ENCODE measurements at regions not wholly inside any gene's neighbourhood (a gene's known extent, or its start where the extent isn't known, plus 50 kb on each side); places are given as distances from the start of the nearest gene placed in this dataset.

- Histone ChIP-seq H4K20me1 (ENCODE audit: insufficient read depth, low read length) (no peaks in the 10 kb centered on the region), H3K9me3 (ENCODE audit: insufficient read depth, low read length, severe bottlenecking) (no peaks in the 10 kb centered on the region)
- no peak for ATAC-seq (ENCODE audit: insufficient read depth, low read depth)
Measured at GRCh38 chr21:25191141-25191540, 416.1 kb downstream of the MRPL39 start.

DNA sequence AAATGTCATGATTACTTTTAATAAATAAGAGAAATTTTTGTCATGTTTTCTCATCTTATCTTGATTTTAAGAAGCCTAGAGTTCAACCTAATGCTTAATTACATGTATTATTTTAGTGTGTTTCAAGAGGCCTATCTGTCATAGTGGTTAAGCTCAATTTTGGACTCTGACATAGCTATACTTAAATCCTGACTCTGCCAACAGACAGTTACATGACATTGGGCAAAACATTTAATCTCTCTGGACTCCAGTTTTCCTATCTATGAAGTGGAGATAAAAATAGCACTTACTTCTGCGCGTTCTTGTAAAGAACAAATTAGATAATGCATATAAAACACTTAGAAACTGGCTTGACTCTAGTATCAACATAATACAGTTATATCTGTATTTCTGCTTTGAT is 417.8 kb downstream of the MRPL39 start:
- no peaks in the 10 kb centered on the region for H4K20me1 ChIP-seq (ENCODE audit: insufficient read depth, low read length)
- H3K4me1 ChIP-seq (ENCODE audit: insufficient read depth, low read length): no peaks in the 10 kb centered on the region
- no peak overlapping the region for H3K4me3 ChIP-seq (ENCODE audit: low read depth in 1 of 2, low read length in 2 of 2)
- no peak overlapping the region for H2AFZ ChIP-seq (ENCODE audit: low read depth, low read length)
- no peaks in the 10 kb centered on the region for H3K79me2 ChIP-seq (ENCODE audit: insufficient read depth, low read length)
- DNase-seq: no peak
- H3K9ac ChIP-seq (ENCODE audit: low read depth, low read length): no peak overlapping the region
- no peak for TF ChIP-seq CTCF (IDR thresholded peaks at IDR 0.05; ENCODE audit: borderline replicate concordance, extremely low read depth, low read length, poor library complexity, severe bottlenecking)
- TF ChIP-seq EZH2 (IDR thresholded peaks at IDR 0.05; ENCODE audit: borderline replicate concordance, low read depth, low read length, severe bottlenecking): no peak
- no peaks in the 10 kb centered on the region for H3K36me3 ChIP-seq (ENCODE audit: insufficient read depth, low read length)
- H3K27ac ChIP-seq (ENCODE audit: low read length): no peak overlapping the region
- H3K4me2 ChIP-seq (ENCODE audit: insufficient read depth, low read length): no peak overlapping the region
- ATAC-seq (ENCODE audit: insufficient read depth, low read depth): no peak
- H3K27me3 ChIP-seq (ENCODE audit: insufficient read depth, low read length, poor library complexity): no peaks in the 10 kb centered on the region
- H3K9me3 ChIP-seq (ENCODE audit: insufficient read depth, low read length, severe bottlenecking): no peaks in the 10 kb centered on the region

More at GRCh38 chr21:25191141-25191540, 416.1 kb downstream of the MRPL39 start:
- no peaks in the 10 kb centered on the region for H3K79me2 ChIP-seq (ENCODE audit: insufficient read depth, low read length)
- H3K27me3 ChIP-seq (ENCODE audit: insufficient read depth, low read length, poor library complexity): no peaks in the 10 kb centered on the region
- H3K9ac ChIP-seq (ENCODE audit: low read depth, low read length): no peak overlapping the region
- no peak for TF ChIP-seq EZH2 (IDR thresholded peaks at IDR 0.05; ENCODE audit: borderline replicate concordance, low read depth, low read length, severe bottlenecking)
- TF ChIP-seq CTCF (IDR thresholded peaks at IDR 0.05; ENCODE audit: borderline replicate concordance, extremely low read depth, low read length, poor library complexity, severe bottlenecking): no peak
- no peaks in the 10 kb centered on the region for H3K4me1 ChIP-seq (ENCODE audit: insufficient read depth, low read length)
- no peak for DNase-seq
- no peak overlapping the region for H3K27ac ChIP-seq (ENCODE audit: low read length)
- H3K4me2 ChIP-seq (ENCODE audit: insufficient read depth, low read length): no peak overlapping the region
- no peaks in the 10 kb centered on the region for H3K36me3 ChIP-seq (ENCODE audit: insufficient read depth, low read length)
- no peak overlapping the region for H2AFZ ChIP-seq (ENCODE audit: low read depth, low read length)
- no peak overlapping the region for H3K4me3 ChIP-seq (ENCODE audit: low read depth in 1 of 2, low read length in 2 of 2)

- Histone ChIP-seq H3K4me2 (ENCODE audit: insufficient read depth, low read length) (no peak overlapping the region), H3K4me3 (ENCODE audit: low read depth in 1 of 2, low read length in 2 of 2) (no peak overlapping the region), H3K27ac (ENCODE audit: low read length) (no peak overlapping the region), H3K36me3 (ENCODE audit: insufficient read depth, low read length) (no peaks in the 10 kb centered on the region), H4K20me1 (ENCODE audit: insufficient read depth, low read length) (no peaks in the 10 kb centered on the region), H2AFZ (ENCODE audit: low read depth, low read length) (no peak overlapping the region), H3K27me3 (ENCODE audit: insufficient read depth, low read length, poor library complexity) (no peaks in the 10 kb centered on the region), H3K4me1 (ENCODE audit: insufficient read depth, low read length) (no peaks in the 10 kb centered on the region), H3K79me2 (ENCODE audit: insufficient read depth, low read length) (no peaks in the 10 kb centered on the region), H3K9me3 (ENCODE audit: insufficient read depth, low read length, severe bottlenecking) (no peaks in the 10 kb centered on the region), H3K9ac (ENCODE audit: low read depth, low read length) (no peak overlapping the region)
- no peak for TF ChIP-seq CTCF (IDR thresholded peaks at IDR 0.05; ENCODE audit: borderline replicate concordance, extremely low read depth, low read length, poor library complexity, severe bottlenecking)
- no peak for TF ChIP-seq EZH2 (IDR thresholded peaks at IDR 0.05; ENCODE audit: borderline replicate concordance, low read depth, low read length, severe bottlenecking)
- no peak for ATAC-seq (ENCODE audit: insufficient read depth, low read depth)
- no peak for DNase-seq
Measured at GRCh38 chr21:25188677-25189079, 418.6 kb downstream of the MRPL39 start.

- Histone ChIP-seq H3K9me3 (ENCODE audit: insufficient read depth, low read length, severe bottlenecking) (no peaks in the 10 kb centered on the region), H4K20me1 (ENCODE audit: insufficient read depth, low read length) (no peaks in the 10 kb centered on the region), H3K27me3 (ENCODE audit: insufficient read depth, low read length, poor library complexity) (no peaks in the 10 kb centered on the region), H3K4me3 (ENCODE audit: low read depth in 1 of 2, low read length in 2 of 2) (no peak overlapping the region), H3K9ac (ENCODE audit: low read depth, low read length) (no peak overlapping the region), H3K4me1 (ENCODE audit: insufficient read depth, low read length) (no peaks in the 10 kb centered on the region), H3K79me2 (ENCODE audit: insufficient read depth, low read length) (no peaks in the 10 kb centered on the region), H3K36me3 (ENCODE audit: insufficient read depth, low read length) (no peaks in the 10 kb centered on the region), H2AFZ (ENCODE audit: low read depth, low read length) (no peak overlapping the region), H3K27ac (ENCODE audit: low read length) (no peak overlapping the region), H3K4me2 (ENCODE audit: insufficient read depth, low read length) (no peak overlapping the region)
- TF ChIP-seq CTCF (IDR thresholded peaks at IDR 0.05; ENCODE audit: borderline replicate concordance, extremely low read depth, low read length, poor library complexity, severe bottlenecking) (no peak), EZH2 (IDR thresholded peaks at IDR 0.05; ENCODE audit: borderline replicate concordance, low read depth, low read length, severe bottlenecking) (no peak)
- ATAC-seq (ENCODE audit: insufficient read depth, low read depth) (no peak), DNase-seq (no peak)
Measured at GRCh38 chr21:25186273-25186672, 421.0 kb downstream of the MRPL39 start.

All from DND-41 (cell line).